IPS DF 19.7 (cell line): ENCODE measurements at regions not wholly inside any gene's neighbourhood (a gene's known extent, or its start where the extent isn't known, plus 50 kb on each side); places are given as distances from the start of the nearest gene placed in this dataset.
"Not testable (repeated sequence)": the region's sequence is repeated elsewhere in the genome, so short reads cannot be mapped to it uniquely, and the experiment has no call there.

Source experiments
- DNase-seq: peaks from one replicate; pipeline ENCODE4 v3.0.0-alpha.2; 2013; ENCODE audit warnings: low read depth, low spot score

DNA sequence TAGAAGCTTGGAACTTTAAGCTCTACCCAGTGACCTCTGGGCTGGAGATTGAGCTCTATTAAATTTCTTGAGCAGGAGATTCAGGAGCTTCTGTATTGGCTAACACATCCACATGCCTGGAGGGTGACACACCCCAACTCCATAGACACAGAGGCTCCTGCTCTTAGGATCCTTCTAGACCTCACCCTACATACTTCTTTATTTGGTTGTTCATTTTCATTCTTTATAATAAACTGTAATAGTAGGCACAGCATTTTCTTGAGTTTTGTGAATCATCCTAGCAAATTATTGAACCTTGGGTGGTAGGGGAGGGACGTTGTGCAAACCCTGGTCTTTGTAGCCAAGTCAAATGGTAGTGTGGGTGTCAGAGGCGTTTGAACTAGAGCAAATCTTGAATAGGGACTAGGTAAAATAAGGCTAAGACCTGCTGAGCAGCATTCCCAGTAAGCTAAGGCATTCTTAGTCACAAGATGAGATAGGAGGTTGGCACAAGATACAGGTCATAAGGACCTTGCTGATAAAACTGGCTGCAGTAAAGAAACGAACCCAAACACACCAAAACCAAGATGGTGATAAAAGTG, 323.8 kb upstream of the GALNT5 start:
- DNase-seq, result no peak

DNA sequence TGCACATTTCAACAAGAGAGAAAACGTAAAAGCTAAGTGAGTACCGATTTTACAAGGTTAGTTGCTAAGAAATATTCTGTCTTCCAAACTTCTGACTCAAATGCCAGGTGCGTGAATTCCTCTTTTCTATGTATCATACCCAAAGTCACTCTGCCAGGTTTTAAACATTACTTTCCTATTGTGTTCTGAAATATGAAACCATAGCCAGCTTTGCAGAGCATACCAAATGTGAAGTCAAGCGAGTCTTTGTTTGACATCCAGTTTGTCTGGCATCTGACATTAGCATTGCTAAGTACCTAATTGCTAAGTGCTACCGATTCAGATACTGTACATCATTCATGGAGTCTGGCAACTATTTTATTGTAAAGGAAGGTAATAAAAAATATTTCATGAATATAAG, 321.9 kb upstream of the GALNT5 start:
- DNase-seq, result no peak

DNA sequence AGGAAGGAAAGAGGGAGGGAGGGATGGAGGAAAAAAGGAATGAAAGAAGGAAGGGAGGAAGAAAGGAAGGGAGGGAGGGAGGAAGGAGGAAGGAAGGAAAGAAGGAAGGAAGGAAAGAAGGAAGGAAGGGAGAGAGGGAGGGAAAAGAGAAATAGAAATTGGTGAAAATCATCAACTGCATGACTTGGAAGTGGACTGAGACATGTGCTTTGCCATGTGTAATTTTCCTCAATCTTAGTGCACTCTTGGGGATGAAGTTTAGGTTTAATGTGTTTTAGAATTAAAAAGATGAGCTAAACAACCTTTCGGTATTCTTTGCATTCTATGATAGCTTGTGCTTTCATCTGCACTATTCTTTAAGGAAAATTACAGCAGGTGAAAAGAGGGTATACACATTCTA, 320.1 kb upstream of the GALNT5 start:
- DNase-seq, result no peak

DNA sequence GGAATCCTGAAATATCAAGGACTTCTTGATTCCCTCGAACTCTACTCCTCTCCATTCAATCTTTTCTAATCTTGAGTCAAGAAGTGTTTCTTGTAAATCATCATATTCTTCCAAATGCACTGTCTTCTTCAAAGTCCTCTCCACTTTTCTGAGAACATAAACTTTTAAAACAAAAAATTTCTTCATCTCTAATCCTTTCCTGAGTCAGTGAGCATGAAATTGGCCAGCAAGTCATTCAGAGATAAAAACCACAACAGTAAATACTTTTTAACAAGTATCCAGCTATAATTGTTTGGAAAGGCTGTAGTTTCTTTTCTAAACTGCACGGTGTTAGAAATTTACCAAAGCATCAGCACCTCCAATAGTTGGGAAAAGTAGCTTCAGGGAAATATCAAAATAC, 312.6 kb upstream of the GALNT5 start:
- no peak for DNase-seq

DNA sequence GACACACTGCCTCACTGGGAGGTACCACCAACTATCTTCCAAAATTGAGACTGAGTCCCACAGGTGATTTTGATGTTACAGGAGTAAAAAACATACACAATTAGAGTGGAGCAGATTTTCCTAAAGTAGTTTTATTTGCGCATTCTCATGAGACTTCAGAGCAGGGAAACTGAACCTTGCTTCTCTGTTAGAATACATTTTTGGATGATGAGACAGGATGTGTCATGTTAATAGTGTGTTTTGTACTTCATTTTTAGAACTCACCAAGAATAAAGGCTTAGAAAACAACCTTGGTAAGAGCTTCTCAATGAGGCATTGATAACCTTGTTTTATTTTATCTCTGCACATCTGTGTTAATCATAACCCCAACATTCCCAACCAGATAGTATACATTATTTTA, 310.2 kb upstream of the GALNT5 start:
- no peak for DNase-seq

DNA sequence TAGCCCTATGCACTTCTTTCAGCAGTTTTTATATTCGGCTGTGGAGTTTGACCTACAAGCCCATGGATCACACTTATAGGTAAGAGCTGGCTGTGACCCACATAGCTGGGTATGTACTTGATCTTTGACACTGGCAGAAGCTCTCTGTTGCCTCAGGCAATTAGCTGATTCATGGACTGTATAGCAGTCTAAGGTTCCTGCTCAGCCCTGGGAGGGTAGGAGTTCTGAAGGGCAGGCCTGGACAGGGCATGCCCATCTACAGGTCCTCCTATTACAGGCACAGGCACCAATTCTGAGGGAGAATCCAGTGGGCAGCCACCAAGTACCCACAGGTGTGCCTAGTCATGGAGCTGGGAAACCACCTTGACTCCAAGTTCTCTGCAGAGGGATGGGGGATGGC, 301.8 kb upstream of the GALNT5 start:
- DNase-seq, result no peak

DNA sequence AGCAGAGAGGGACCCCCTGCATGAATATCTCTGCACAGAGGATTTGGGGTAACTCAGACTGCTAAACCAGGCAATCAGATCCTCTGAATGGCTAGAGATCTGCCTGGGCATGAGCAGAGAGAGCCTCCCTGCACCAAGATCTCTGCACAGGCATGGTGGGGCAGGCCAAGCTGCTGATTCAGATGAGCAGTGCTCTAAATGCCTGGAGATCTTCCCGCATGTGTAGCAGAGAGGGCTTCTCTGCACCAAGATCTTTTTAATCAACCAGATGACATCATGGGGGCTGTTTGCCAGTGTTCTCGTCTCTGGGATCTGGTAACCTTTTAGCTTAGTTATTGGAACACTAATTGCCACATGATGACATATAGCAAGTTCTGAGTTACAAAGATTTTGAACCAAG, 301.3 kb upstream of the GALNT5 start:
- no peak for DNase-seq

DNA sequence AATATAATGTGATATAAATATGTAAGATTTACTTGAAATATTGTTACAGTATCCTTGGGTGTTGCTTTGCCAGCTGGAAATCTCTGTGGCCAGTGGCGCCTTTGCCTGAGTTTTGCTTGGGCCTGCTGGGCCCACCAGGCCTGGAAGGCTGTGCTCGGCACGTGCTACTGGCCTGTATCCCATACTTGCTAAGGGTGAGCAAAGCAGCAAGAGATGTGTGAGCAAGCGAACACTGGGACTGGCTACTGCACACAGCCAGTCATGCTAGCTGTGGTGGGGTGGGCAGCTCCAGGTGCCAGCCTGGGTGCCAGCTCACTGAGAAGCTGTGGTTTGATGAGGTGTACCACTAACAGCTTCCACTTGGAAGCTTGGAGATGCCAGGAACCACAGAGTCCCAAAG, 299.1 kb upstream of the GALNT5 start:
- DNase-seq, result no peak

DNA sequence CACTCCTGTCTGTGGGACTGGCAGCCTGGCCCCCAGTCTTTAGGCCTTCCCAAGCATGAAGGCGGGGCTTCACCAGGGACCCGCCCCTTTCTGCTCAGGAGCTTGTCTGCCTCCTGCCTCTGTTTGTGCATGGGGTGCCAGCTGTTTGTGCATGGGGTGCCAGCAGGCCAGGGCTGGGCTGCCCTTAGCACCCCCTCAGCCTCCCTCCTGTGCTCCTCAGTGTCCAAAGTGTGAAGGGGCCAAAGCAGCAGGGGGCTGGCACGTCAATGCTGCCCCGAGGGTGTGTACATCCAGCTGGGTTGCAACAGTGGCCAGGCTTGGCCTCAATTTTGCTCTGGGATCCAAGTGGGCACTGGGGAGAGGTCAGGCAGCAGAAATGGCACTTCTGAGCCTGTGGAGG, 298.0 kb upstream of the GALNT5 start:
- DNase-seq, result no peak

DNA sequence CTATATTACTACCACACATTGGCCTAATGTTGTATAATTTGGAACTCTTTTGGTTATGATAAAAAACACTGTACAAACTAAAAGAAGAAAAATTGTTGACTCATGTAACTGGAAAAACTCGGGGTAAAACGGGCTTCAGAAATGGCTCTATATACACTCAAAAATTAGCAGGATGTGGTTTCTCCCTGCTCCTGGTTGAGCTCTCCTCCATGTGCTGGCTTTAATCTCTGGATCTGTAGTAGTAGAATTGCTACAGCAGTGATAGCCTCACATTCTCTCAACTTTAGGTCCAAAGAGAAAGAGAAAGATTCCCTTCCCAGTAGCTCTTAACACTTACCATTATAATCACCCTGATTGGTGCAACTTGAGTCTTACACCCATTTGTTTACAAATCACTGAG, 274.9 kb upstream of the GALNT5 start:
- no peak for DNase-seq

DNA sequence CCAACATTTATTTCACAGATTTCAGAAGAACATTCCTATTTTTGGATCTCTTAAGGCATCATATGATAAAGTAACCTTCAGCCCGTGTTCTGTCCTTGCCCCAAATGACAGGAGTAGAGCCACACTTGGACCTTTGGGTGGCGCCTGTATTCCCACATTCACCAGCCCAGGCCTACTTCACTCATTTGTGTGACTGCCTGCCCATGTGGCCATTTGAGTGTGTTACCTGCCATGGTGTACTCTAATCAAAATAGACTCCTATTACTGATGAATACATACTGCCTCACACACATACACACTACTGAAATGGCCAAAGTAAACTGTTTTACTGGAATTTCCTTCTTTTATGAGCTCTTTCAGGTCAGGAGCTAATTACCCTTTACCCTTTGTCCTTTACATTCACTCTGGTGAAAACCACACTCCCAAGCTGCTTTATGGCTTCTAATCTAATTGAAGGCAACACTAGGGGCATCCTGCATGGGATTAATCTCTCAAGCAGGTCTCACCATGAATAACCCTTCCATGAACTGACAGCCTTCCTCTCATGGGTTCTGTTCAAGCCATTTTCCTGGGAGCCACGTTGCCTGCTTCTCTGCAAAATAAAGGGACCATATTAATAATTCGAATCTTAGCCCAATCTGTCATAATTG, 271.0 kb upstream of the GALNT5 start:
- no peak for DNase-seq

DNA sequence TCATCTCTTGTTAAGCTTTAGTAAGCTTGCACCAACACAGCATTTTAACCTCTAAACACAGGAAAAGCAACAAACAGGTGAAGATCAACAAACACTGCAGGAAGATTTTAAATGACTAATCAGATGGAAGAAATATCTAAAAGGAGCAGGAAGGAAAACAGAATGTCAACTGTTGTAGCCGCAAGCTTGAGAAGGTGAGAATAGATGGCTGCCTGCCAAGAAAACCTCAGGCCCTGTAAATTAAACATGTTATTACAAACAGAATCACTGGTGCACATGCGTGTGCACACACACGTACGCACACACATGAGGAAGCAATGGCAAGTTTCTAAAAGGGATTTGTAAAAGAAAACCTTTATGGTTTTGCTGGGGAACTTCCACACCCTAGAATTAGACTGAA, 257.8 kb upstream of the GALNT5 start:
- no peak for DNase-seq

DNA sequence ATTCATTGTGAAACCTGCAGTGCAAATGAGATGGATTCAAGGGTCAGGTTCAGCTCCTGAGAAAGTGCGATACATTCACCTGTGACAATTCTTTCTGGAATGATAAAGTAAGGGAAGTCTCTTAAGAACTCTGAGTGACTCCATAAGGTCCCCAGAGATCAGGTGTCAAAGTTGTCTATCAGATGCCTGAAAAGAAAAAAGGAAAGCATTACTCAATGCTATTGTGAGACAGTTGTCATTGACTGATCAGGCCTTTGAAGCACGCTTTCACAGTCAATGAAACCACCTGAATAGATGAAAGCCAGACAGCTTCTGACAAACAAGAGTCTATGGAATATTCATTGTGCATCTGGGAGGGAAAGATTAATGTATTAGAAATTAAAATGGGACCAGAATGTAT, 252.7 kb upstream of the GALNT5 start:
- no peak for DNase-seq

DNA sequence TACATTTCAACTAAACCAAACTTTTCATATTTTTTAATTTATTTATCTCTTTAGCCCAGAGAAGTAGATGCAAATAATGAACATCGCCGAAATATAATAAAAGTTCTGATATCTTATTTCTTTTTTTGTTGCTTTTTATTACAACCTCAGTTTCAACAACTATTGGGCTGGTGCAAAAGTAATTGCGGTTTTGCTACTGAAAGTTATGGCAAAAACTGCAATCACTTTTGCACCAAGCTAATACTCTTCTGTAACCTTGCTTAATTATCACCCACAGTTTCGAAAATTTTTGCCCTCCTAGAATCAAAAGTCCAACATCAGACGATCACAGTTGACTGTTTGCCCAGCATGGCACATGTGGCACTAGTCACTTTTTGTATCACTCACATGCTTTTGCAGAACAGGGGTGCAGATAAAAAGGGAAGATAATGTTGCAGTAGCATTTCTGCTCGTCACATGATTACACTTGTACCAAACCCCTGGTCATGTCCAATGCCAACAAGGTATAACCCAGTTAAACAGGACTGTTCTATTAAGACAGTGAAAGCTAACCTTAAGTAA, 242.4 kb upstream of the GALNT5 start:
- no peak for DNase-seq

DNA sequence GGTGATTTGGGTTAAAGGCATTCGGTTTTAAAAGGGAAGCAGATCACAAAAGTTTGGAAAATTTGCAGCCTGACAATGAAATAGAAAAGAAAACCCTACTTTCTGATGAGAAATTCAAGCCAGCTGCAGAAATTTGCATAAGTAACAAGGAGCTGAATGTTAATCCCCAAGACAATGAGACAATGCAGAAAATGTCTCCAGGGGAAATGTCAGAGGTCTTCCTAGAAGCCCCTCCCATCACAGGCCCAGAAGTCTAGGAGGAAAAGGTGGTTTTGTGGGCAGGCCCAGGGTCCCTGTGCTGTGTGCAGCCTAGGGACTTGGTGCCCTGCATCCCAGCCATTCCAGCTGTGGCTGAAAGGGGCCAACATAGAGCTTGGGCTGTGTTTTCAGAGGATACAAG, 234.2 kb upstream of the GALNT5 start:
- DNase-seq, result not testable (repeated sequence)

DNA sequence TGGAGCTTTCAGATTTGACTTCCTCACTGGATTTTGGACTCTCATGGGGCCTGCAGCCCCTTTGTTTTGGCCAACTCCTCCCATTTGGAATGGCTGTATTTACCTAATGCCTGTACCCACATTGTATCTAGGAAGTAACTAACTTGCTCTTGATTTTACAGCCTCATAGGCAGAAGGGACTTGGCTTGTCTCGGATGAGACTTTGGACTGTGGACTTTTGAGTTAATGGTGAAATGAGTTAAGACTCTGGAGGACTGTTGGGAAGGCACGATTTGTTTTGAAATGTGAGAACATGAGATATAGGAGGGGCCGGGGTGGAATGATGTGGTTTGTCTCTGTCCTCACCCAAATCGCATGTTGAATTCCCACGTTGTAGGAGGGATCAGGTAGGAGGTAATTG, 233.4 kb upstream of the GALNT5 start:
- no peak for DNase-seq

DNA sequence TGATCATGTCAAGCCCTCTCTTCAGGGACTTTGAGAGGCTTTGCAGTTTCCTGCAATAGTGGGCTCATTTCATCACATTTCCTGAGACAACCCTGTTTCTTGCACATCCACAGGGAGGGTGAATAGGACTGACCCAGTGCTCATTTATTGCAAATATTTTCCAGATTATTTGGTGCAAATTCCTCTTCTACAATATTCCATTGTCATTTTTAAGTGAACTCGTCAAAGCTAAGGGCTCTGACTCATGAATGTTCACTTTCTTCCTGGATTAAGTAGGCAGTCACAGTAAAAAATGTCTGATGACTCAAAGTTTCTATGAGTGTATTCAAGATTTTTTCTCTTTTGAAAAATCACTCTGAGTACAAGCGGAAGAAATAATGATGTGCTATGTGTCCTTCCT, 225.5 kb upstream of the GALNT5 start:
- DNase-seq, result no peak

DNA sequence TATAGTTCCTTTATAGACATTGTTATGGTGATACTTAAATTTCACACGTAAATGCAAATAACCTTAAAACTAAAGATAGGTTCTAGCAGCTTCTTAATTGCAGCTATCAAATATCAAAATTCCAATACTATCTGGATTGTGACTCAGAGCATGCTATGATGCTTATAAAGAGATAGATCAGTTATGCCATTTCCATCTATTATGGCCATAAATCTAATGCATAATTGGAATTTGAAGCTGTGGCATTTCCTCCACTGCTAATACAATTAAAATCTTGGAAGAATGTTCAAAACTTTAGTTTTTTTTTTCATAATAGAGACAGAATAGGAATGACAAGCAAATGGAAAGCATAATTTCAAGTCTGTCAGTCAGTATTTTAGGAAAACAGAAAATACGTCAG, 220.8 kb upstream of the GALNT5 start:
- no peak for DNase-seq

DNA sequence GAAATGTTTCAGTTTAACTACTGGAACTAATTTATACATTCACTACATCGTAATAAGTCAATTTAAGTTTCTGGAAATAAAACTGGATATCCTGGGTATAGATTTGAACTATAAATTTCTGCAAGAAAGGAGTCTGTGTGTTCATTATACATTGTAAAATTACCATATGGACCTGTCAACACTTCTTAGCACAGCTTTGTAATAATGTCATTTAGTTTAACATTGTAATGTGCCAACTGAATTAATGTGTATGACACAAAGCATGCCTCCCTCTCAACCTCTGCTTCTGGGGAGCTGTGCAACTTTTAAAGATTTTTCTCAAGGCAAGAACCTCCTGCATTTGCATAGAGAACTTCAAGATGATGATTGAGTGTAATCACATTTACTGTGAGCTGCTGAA, 213.7 kb upstream of the GALNT5 start:
- no peak for DNase-seq

DNA sequence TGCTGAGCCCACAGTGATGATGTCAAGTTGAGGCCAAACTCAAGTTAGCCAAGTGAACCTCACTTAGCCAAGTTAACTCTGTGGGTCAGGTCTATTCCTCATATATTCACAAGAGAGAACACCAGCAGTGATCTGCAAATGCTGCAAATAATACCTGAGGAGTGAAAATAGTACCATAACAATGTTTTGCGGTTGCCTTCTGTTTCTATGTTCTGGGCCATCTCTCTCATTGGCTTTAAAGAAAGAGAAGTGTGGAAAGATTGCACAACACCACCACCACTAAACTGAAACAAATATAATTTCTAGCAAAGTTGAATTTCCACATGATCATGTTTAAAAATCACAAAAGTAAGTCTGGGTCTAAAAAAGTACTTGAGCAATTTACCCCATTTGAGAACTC, 211.1 kb upstream of the GALNT5 start:
- DNase-seq, result no peak

DNA sequence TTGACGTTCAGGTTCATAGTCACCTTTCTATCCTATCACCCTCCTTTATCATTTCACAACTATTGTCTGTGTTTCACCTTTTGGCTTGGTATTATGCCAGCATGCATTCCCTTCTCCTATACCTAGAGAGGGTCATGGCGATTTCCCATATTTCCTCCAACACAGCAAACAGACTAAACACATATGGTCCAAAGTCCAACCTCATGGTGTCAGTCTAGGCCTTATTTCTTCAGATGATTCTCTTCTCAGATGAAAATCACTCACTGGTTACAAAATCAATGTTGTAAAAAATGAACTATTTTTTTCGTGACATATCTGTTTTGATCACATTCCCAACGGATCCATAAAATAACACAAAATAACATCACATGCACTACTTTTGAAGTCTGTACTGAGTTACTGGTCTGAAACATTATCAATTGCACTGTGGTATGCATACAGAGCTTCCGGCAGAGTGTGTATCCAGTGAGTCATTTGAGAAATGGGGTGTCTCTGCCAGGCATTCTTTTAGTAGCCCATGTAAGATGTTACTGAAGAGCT, 204.8 kb upstream of the GALNT5 start:
- no peak for DNase-seq

DNA sequence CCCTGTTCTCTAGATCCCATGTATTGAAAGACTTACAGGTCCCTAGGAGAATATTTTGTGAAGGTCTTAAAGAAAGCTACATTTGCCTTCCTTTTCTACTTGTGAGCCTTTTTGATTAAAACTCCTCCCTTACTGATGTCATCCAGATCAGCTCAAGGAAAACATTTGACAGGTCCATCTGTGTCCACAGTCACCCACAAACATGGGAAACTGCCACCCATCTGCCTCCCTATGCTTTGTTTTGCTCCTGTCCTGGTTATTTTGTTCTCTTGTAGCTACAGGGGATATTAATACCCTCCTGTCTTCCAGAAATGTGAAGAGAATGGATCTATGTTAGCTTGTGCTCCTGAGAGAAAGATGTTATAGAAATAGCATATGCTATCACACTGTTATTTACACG, 203.6 kb upstream of the GALNT5 start:
- DNase-seq, result no peak

DNA sequence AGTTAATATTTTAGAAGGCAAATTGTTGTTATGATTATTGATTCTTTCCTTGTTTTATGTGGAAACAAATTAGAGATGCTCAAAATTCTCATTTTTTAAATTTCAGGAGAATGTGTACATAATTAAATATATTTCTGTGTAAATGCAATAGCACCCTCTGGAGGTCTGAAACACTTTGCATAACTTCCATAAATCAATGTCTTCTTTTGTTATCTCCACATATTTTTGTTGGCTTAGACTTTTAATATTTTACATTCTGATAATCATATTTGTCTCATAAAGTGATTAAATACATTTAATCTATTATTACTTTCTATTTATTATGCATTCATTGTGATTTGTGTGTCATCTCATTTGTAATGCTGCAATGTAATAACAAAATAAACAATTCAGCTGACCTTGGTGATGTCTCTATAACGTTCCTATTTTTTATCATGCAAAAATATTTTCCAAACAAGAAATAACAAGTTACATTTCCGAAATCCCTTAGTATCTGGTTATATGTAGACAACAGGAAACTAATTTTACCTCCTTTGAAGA, 201.8 kb upstream of the GALNT5 start:
- DNase-seq, result no peak
